CD4-positive, alpha-beta T cell (primary cell): ENCODE measurements at regions not wholly inside any gene's neighbourhood (a gene's known extent, or its start where the extent isn't known, plus 50 kb on each side); places are given as distances from the start of the nearest gene placed in this dataset.

Source experiments
- ATAC-seq: fragments of 200-7000 bp; cut with Tn5 transposase; one replicate; pipeline ENCODE4 v1.10.0; 2022; ENCODE audit warnings: mild to moderate bottlenecking; ENCODE audit not compliant: poor library complexity
- CTCF ChIA-PET: fragments of 350-600 bp; sonication (Branson Sonifier 250); formaldehyde crosslinking; loops from one replicate; lab custom pipeline; 2021; ENCODE audit warnings: antibody characterized with exemption, inconsistent platforms; lab: Charles Lee
- POLR2A ChIA-PET: fragments of 350-600 bp; sonication (Branson Sonifier 250); formaldehyde crosslinking; loops from one replicate; lab custom pipeline; 2021; ENCODE audit warnings: antibody characterized with exemption, inconsistent platforms; lab: Charles Lee
- DNase-seq, 14 experiments: peaks; one replicate each; pipeline ENCODE4 v3.0.0-alpha.2; 2013 to 2020; ENCODE audit warnings: mixed read lengths in 2 of 14
- H3K27ac ChIP-seq, 2 donors: one replicate each; pipeline versions ENCODE4 v1.5.1 to v1.7.0; 2013; ENCODE audit warnings: low read length in 2 of 2, low read depth in 1 of 2, mild to moderate bottlenecking in 1 of 2
- H3K27me3 ChIP-seq, 2 experiments: 1 replicate in 1 of 2; 2 replicates in 1 of 2; pipeline versions ENCODE4 v1.6.1 to v1.7.0; 2013; ENCODE audit warnings: low read length in 2 of 2, control low read depth in 1 of 2, mild to moderate bottlenecking in 1 of 2, moderate library complexity in 1 of 2; ENCODE audit not compliant: insufficient read depth in 2 of 2, control insufficient read depth in 1 of 2
- H3K36me3 ChIP-seq: one replicate; pipeline ENCODE4 v1.6.1; 2013; ENCODE audit warnings: low read length, control low read depth; ENCODE audit not compliant: insufficient read depth
- H3K4me1 ChIP-seq: one replicate; pipeline ENCODE4 v1.6.1; 2013; ENCODE audit warnings: low read length, control low read depth; ENCODE audit not compliant: insufficient read depth
- H3K4me3 ChIP-seq: one replicate; pipeline ENCODE4 v1.5.1; 2013; ENCODE audit warnings: mild to moderate bottlenecking, low read length, moderate library complexity
- H3K9me3 ChIP-seq, 2 experiments: 1 replicate in 1 of 2; 2 replicates in 1 of 2; pipeline versions ENCODE4 v1.6.1 to v1.7.0; 2013; ENCODE audit warnings: low read length in 2 of 2, mild to moderate bottlenecking in 2 of 2, control low read depth in 1 of 2, moderate library complexity in 1 of 2; ENCODE audit not compliant: control insufficient read depth in 1 of 2, insufficient read depth in 1 of 2
- H3K27ac Mint-ChIP-seq: one replicate; pipeline ENCODE4 v1.8.0; 2020; ENCODE audit warnings: mixed read lengths
- H3K27me3 Mint-ChIP-seq: one replicate; pipeline ENCODE4 v1.8.0; 2021; ENCODE audit warnings: mixed read lengths
- H3K36me3 Mint-ChIP-seq: one replicate; pipeline ENCODE4 v1.8.0; 2021; ENCODE audit warnings: low read depth, mixed read lengths
- H3K4me1 Mint-ChIP-seq: one replicate; pipeline ENCODE4 v1.8.0; 2021; ENCODE audit warnings: low read depth, mixed read lengths
- H3K4me3 Mint-ChIP-seq: one replicate; pipeline ENCODE4 v1.8.0; 2020; ENCODE audit warnings: mild to moderate bottlenecking, mixed read lengths
- H3K9me3 Mint-ChIP-seq: one replicate; pipeline ENCODE4 v1.8.0; 2020; ENCODE audit warnings: mixed read lengths
- intact Hi-C, 2 experiments: fragments of 100-400 bp; cut with DNase I in 1 of 2; cut with micrococcal nuclease in 1 of 2; formaldehyde crosslinking; loops; one replicate each; pipeline versions ENCODE4 v1.15.1 to v1.9.0; 2023 to 2025; cut with DNase I, micrococcal nuclease
- TF ChIP-seq, protein P1 (sequence below): fragments of 200-600 bp; IDR thresholded peaks from one replicate; pipeline ENCODE4 v1.8.0; 2022; ENCODE audit warnings: antibody characterized with exemption, mild to moderate bottlenecking

DNA sequence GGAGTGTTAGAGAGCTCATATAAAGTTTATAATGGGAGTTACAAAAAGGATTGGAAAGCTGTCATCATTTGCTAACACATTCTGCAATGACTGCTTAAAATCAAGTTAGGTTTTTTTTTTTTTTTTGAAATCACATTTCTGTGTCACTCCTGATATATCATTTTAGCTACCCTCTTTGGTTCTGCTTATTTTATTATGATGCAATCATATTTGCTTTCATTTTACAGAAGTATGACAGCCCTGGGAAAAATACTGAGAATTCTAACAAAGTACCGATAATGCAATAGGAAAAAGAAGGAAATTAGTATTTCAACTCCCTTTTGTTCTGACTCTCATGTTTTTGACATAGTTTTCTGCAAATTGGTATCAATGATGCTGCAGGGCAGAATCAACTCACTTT, 71.6 kb upstream of the MDGA2 start:
- Histone ChIP-seq H3K9me3 (no peaks in the 10 kb centered on the region), H3K36me3 (no peaks in the 10 kb centered on the region), H3K27ac (no peak overlapping the region), H3K27me3 (no peaks in the 10 kb centered on the region), H3K4me3 (no peak overlapping the region), H3K4me1 (no peaks in the 10 kb centered on the region)
- Mint-ChIP-seq H3K4me1 (no peaks in the 10 kb centered on the region), H3K27ac (no peak overlapping the region), H3K27me3 (no peaks in the 10 kb centered on the region), H3K4me3 (no peak overlapping the region), H3K9me3 (peaks cover 2% of the 10 kb centered on the region), H3K36me3 (no peaks in the 10 kb centered on the region)
- POLR2A ChIA-PET, result no interaction called here
- ATAC-seq, result no peak
- intact Hi-C loops, result no loop called here
- TF ChIP-seq, protein P1, sequence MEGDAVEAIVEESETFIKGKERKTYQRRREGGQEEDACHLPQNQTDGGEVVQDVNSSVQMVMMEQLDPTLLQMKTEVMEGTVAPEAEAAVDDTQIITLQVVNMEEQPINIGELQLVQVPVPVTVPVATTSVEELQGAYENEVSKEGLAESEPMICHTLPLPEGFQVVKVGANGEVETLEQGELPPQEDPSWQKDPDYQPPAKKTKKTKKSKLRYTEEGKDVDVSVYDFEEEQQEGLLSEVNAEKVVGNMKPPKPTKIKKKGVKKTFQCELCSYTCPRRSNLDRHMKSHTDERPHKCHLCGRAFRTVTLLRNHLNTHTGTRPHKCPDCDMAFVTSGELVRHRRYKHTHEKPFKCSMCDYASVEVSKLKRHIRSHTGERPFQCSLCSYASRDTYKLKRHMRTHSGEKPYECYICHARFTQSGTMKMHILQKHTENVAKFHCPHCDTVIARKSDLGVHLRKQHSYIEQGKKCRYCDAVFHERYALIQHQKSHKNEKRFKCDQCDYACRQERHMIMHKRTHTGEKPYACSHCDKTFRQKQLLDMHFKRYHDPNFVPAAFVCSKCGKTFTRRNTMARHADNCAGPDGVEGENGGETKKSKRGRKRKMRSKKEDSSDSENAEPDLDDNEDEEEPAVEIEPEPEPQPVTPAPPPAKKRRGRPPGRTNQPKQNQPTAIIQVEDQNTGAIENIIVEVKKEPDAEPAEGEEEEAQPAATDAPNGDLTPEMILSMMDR, result no peak
- no peak for DNase-seq
- CTCF ChIA-PET, result no interaction called here

GRCh38 chr14:47744155-47744554, 68.8 kb upstream of the MDGA2 start:
- ChIA-PET POLR2A (no interaction called here), CTCF (no interaction called here)
- no peaks in the 10 kb centered on the region for H3K4me1 ChIP-seq
- no peak overlapping the region for H3K27ac ChIP-seq
- H3K27ac Mint-ChIP-seq, result no peak overlapping the region
- H3K27me3 ChIP-seq, result no peaks in the 10 kb centered on the region
- H3K9me3 Mint-ChIP-seq, result no peaks in the 10 kb centered on the region
- H3K4me3 ChIP-seq, result no peak overlapping the region
- TF ChIP-seq, protein P1, result no peak
- H3K36me3 ChIP-seq, result no peaks in the 10 kb centered on the region
- intact Hi-C loops, result no loop called here
- ATAC-seq (no peak), DNase-seq (no peak)
- H3K9me3 ChIP-seq, result no peaks in the 10 kb centered on the region
- no peak overlapping the region for H3K4me3 Mint-ChIP-seq
- no peaks in the 10 kb centered on the region for H3K36me3 Mint-ChIP-seq
- no peaks in the 10 kb centered on the region for H3K27me3 Mint-ChIP-seq
- H3K4me1 Mint-ChIP-seq, result no peaks in the 10 kb centered on the region

DNA sequence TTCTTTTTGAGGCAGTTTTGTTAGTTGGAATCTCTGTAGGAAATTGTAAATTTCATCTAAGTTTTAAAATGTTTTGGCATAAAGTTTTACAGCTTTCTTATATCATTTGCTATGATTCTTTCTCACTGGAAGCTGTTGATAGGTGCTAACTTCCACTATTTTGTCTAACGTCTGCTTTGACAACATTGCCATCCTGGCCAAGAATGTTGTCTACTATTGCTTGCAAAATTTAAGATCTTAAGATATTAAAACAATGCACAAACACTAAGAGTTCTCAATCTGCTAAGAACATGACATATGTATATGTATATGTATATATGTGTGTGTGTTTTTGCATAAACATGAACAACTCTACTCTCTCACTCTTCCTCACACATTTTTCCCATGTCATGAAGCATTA, 64.1 kb upstream of the MDGA2 start:
- Mint-ChIP-seq H3K36me3 (no peaks in the 10 kb centered on the region), H3K27ac (no peak overlapping the region), H3K9me3 (no peaks in the 10 kb centered on the region), H3K4me1 (no peaks in the 10 kb centered on the region), H3K27me3 (no peaks in the 10 kb centered on the region), H3K4me3 (no peak overlapping the region)
- no peaks in the 10 kb centered on the region for H3K4me1 ChIP-seq
- no peak overlapping the region for H3K4me3 ChIP-seq
- TF ChIP-seq, protein P1, result no peak
- H3K36me3 ChIP-seq, result no peaks in the 10 kb centered on the region
- no peak overlapping the region for H3K27ac ChIP-seq
- ATAC-seq (no peak), DNase-seq (no peak)
- intact Hi-C loops, result no loop called here
- no peaks in the 10 kb centered on the region for H3K27me3 ChIP-seq
- H3K9me3 ChIP-seq, result peaks cover 0 to 3% of the 10 kb centered on the region in 2 experiments
- POLR2A ChIA-PET, result no interaction called here
- CTCF ChIA-PET, result no interaction called here
